ENCODE measurements at regions not wholly inside any gene's neighbourhood (a gene's known extent, or its start where the extent isn't known, plus 50 kb on each side); places are given as distances from the start of the nearest gene placed in this dataset.

DNA sequence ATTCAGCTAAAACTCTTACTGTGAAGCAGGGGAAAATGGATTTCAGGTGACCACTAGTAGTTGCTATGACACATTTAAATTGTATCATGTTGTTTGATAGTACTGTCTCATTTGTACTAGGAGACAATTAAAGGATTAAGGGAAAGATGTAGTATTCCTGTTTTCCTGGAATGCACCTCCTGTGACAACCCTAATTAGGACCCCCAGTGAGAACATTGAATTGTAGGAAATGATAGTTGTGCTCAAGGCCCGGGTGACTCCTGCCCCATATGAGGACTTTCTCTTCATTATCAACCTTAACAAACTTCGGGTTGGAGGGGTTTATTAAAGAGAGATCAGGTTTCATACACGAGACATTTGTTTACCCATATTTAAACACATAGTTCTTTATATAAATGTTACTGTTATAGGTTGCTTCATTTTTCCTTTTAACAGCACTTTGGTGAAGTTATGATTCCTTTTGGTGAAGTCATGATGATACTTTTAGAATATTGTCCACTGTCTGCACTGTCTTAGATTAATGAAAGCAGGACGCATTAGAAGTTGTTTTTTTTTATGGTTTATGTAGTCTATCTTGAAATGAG is 392.6 kb upstream of the NAALADL2 start:
- Histone ChIP-seq H3K9me3 (ENCODE audit: control insufficient read depth, low read length) (no peaks in the 10 kb centered on the region), H3K27me3 (ENCODE audit: control insufficient read depth in 1 of 2, insufficient read depth in 1 of 2, low read length in 2 of 2) (no peaks in the 10 kb centered on the region), H3K9ac (ENCODE audit: low read length) (no peak overlapping the region), H2BK12ac (ENCODE audit: low read length in 2 of 2) (no peak overlapping the region), H3K27ac (ENCODE audit: low read length, poor library complexity, severe bottlenecking) (no peak overlapping the region), H3K4me3 (ENCODE audit: insufficient read depth in 1 of 2, low read depth in 1 of 2, low read length in 2 of 2) (no peak overlapping the region), H2BK120ac (ENCODE audit: low read depth, low read length) (no peak overlapping the region), H3K18ac (ENCODE audit: low read depth in 1 of 2, low read length in 2 of 2) (peak overlapping the region in 1 of 2 experiments; percentile 12), H3K4ac (ENCODE audit: low read depth in 1 of 2, low read length in 2 of 2) (no peak overlapping the region), H4K8ac (ENCODE audit: low read length) (no peak overlapping the region), H2BK15ac (ENCODE audit: low read depth, poor library complexity, severe bottlenecking) (no peak overlapping the region), H3K4me1 (ENCODE audit: control insufficient read depth, insufficient read depth, low read depth, low read length) (no peaks in the 10 kb centered on the region), H3K36me3 (ENCODE audit: control insufficient read depth in 1 of 2, insufficient read depth in 2 of 2, low read depth in 1 of 2, low read length in 2 of 2) (no peaks in the 10 kb centered on the region), H2BK5ac (ENCODE audit: low read depth, low read length, poor library complexity, severe bottlenecking) (no peak overlapping the region), H3K14ac (ENCODE audit: low read length in 2 of 2) (no peak overlapping the region), H4K91ac (ENCODE audit: low read length) (no peak overlapping the region), H3K23ac (ENCODE audit: low read length in 2 of 2) (no peak overlapping the region), H2AK5ac (ENCODE audit: low read length, severe bottlenecking) (no peak overlapping the region), H3K79me1 (replicated peaks; ENCODE audit: low read length, poor library complexity, severe bottlenecking) (peaks cover 1% of the 10 kb centered on the region), H2AFZ (ENCODE audit: low read depth, low read length) (no peak overlapping the region), H3K4me2 (ENCODE audit: low read length, poor library complexity, severe bottlenecking) (no peak overlapping the region)
- 94% methylated on average over 2 of the region's 4 CpGs for WGBS
- DNase-seq, result no peak

DNA sequence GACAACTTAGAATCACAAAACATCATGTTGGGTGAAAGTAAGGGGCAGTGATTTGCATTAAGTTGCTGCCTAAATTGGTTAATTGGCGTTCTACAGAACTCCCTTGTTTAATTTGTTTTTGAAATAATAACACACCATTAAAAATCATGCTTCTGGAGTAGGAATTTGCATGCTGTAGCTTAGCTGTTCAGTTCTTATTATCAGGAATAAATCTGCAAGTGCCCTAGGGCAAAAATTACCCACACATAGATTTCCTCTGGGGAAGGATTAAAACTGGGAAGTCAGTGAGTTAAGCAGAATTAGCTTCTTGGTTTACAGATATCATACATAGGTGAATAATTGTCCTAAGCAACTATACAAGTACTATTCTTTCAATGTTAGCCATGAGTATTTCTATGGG is 381.6 kb upstream of the NAALADL2 start:
- H2BK5ac ChIP-seq (ENCODE audit: low read depth, low read length, poor library complexity, severe bottlenecking), result no peak overlapping the region
- no peak overlapping the region for H2BK120ac ChIP-seq (ENCODE audit: low read depth, low read length)

DNA sequence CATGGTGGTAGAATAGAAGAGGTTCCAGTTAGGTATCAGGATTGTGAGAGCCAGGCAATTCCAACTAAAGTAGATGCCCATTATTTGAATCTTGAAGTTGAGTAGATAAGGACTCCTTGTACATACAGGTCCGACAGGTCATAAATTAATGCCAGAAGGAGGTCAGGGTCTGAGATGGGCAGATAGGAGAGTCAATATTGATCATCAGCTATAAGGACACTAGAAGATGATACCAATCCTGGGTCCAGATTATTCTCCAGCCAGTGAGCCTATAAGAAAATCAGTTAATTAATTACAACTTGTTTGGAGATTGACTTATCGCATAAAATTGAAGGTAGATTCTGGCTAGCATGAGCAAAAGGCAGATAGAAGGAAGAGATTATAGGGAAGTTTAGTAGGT is 378.4 kb upstream of the NAALADL2 start:
- H2BK120ac ChIP-seq (ENCODE audit: low read depth, low read length), result no peak overlapping the region
- H2AFZ ChIP-seq (ENCODE audit: low read depth, low read length), result no peak overlapping the region
- H2AK5ac ChIP-seq (ENCODE audit: low read length, severe bottlenecking), result no peak overlapping the region
- no peak overlapping the region for H3K4me3 ChIP-seq (ENCODE audit: insufficient read depth in 1 of 2, low read depth in 1 of 2, low read length in 2 of 2)
- no peak overlapping the region for H3K4me2 ChIP-seq (ENCODE audit: low read length, poor library complexity, severe bottlenecking)
- no peaks in the 10 kb centered on the region for H3K4me1 ChIP-seq (ENCODE audit: control insufficient read depth, insufficient read depth, low read depth, low read length)
- no peak overlapping the region for H2BK5ac ChIP-seq (ENCODE audit: low read depth, low read length, poor library complexity, severe bottlenecking)
- no peak overlapping the region for H3K14ac ChIP-seq (ENCODE audit: low read length in 2 of 2)
- no peak for DNase-seq
- no peak overlapping the region for H3K27ac ChIP-seq (ENCODE audit: low read length, poor library complexity, severe bottlenecking)
- H3K9me3 ChIP-seq (ENCODE audit: control insufficient read depth, low read length), result no peaks in the 10 kb centered on the region
- no peak overlapping the region for H4K91ac ChIP-seq (ENCODE audit: low read length)
- WGBS, result 97% methylated on average over 2 of the region's 2 CpGs
- H3K23ac ChIP-seq (ENCODE audit: low read length in 2 of 2), result no peak overlapping the region
- H3K27me3 ChIP-seq (ENCODE audit: control insufficient read depth in 1 of 2, insufficient read depth in 1 of 2, low read length in 2 of 2), result no peaks in the 10 kb centered on the region
- no peak overlapping the region for H2BK15ac ChIP-seq (ENCODE audit: low read depth, poor library complexity, severe bottlenecking)
- H4K8ac ChIP-seq (ENCODE audit: low read length), result no peak overlapping the region
- no peak overlapping the region for H3K4ac ChIP-seq (ENCODE audit: low read depth in 1 of 2, low read length in 2 of 2)
- H2BK12ac ChIP-seq (ENCODE audit: low read length in 2 of 2), result no peak overlapping the region
- H3K36me3 ChIP-seq (ENCODE audit: control insufficient read depth in 1 of 2, insufficient read depth in 2 of 2, low read depth in 1 of 2, low read length in 2 of 2), result no peaks in the 10 kb centered on the region
- H3K79me1 ChIP-seq (replicated peaks; ENCODE audit: low read length, poor library complexity, severe bottlenecking), result no peaks in the 10 kb centered on the region
- no peak overlapping the region for H3K18ac ChIP-seq (ENCODE audit: low read depth in 1 of 2, low read length in 2 of 2)
- H3K9ac ChIP-seq (ENCODE audit: low read length), result no peak overlapping the region

More for the DNA sequence above, 381.6 kb upstream of the NAALADL2 start:
- DNase-seq, result no peak
- H3K79me1 ChIP-seq (replicated peaks; ENCODE audit: low read length, poor library complexity, severe bottlenecking), result no peaks in the 10 kb centered on the region
- H3K14ac ChIP-seq (ENCODE audit: low read length in 2 of 2), result no peak overlapping the region
- H3K23ac ChIP-seq (ENCODE audit: low read length in 2 of 2), result no peak overlapping the region
- H4K91ac ChIP-seq (ENCODE audit: low read length), result no peak overlapping the region
- H3K4me1 ChIP-seq (ENCODE audit: control insufficient read depth, insufficient read depth, low read depth, low read length), result no peaks in the 10 kb centered on the region
- no peaks in the 10 kb centered on the region for H3K27me3 ChIP-seq (ENCODE audit: control insufficient read depth in 1 of 2, insufficient read depth in 1 of 2, low read length in 2 of 2)
- no peak overlapping the region for H3K4me2 ChIP-seq (ENCODE audit: low read length, poor library complexity, severe bottlenecking)
- H2BK15ac ChIP-seq (ENCODE audit: low read depth, poor library complexity, severe bottlenecking), result no peak overlapping the region
- no peak overlapping the region for H2BK12ac ChIP-seq (ENCODE audit: low read length in 2 of 2)
- H3K4me3 ChIP-seq (ENCODE audit: insufficient read depth in 1 of 2, low read depth in 1 of 2, low read length in 2 of 2), result no peak overlapping the region
- H3K36me3 ChIP-seq (ENCODE audit: control insufficient read depth in 1 of 2, insufficient read depth in 2 of 2, low read depth in 1 of 2, low read length in 2 of 2), result no peaks in the 10 kb centered on the region
- H3K4ac ChIP-seq (ENCODE audit: low read depth in 1 of 2, low read length in 2 of 2), result no peak overlapping the region
- no peak overlapping the region for H3K9ac ChIP-seq (ENCODE audit: low read length)
- no peak overlapping the region for H2AK5ac ChIP-seq (ENCODE audit: low read length, severe bottlenecking)
- H3K27ac ChIP-seq (ENCODE audit: low read length, poor library complexity, severe bottlenecking), result no peak overlapping the region
- no peak overlapping the region for H4K8ac ChIP-seq (ENCODE audit: low read length)
- H2AFZ ChIP-seq (ENCODE audit: low read depth, low read length), result no peak overlapping the region
- no peaks in the 10 kb centered on the region for H3K9me3 ChIP-seq (ENCODE audit: control insufficient read depth, low read length)
- no peak overlapping the region for H3K18ac ChIP-seq (ENCODE audit: low read depth in 1 of 2, low read length in 2 of 2)
- WGBS, result no CpG with 5 or more reads among the region's 1 CpG

DNA sequence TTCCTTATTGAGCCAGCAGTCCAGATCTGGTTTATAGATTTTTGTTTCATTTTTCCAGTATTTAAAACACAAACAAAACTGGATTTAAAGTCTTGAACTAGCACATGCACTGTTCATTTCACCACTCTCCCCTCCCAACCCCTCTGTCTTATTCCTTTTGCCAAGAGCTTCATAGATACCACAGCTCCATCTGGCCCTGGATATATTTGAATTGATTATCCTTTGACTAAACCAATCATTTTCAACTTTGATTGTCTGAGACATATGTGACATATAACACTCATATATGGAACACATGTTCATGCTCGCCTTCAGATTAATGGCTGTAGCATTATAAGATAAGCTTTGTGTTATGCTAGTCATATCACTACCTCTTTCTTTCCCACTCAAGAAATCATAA is 376.6 kb upstream of the NAALADL2 start:
- Histone ChIP-seq H2AK5ac (ENCODE audit: low read length, severe bottlenecking) (no peak overlapping the region), H3K4me3 (ENCODE audit: insufficient read depth in 1 of 2, low read depth in 1 of 2, low read length in 2 of 2) (no peak overlapping the region), H2BK12ac (ENCODE audit: low read length in 2 of 2) (no peak overlapping the region), H4K8ac (ENCODE audit: low read length) (no peak overlapping the region), H3K18ac (ENCODE audit: low read depth in 1 of 2, low read length in 2 of 2) (no peak overlapping the region), H4K91ac (ENCODE audit: low read length) (no peak overlapping the region), H2BK120ac (ENCODE audit: low read depth, low read length) (no peak overlapping the region), H3K27ac (ENCODE audit: low read length, poor library complexity, severe bottlenecking) (no peak overlapping the region), H3K9me3 (ENCODE audit: control insufficient read depth, low read length) (no peaks in the 10 kb centered on the region), H2AFZ (ENCODE audit: low read depth, low read length) (no peak overlapping the region), H3K14ac (ENCODE audit: low read length in 2 of 2) (no peak overlapping the region), H3K4me1 (ENCODE audit: control insufficient read depth, insufficient read depth, low read depth, low read length) (no peaks in the 10 kb centered on the region), H3K4ac (ENCODE audit: low read depth in 1 of 2, low read length in 2 of 2) (no peak overlapping the region), H3K79me1 (replicated peaks; ENCODE audit: low read length, poor library complexity, severe bottlenecking) (no peaks in the 10 kb centered on the region), H3K23ac (ENCODE audit: low read length in 2 of 2) (no peak overlapping the region), H2BK15ac (ENCODE audit: low read depth, poor library complexity, severe bottlenecking) (no peak overlapping the region), H3K36me3 (ENCODE audit: control insufficient read depth in 1 of 2, insufficient read depth in 2 of 2, low read depth in 1 of 2, low read length in 2 of 2) (no peaks in the 10 kb centered on the region), H2BK5ac (ENCODE audit: low read depth, low read length, poor library complexity, severe bottlenecking) (no peak overlapping the region), H3K9ac (ENCODE audit: low read length) (no peak overlapping the region), H3K4me2 (ENCODE audit: low read length, poor library complexity, severe bottlenecking) (no peak overlapping the region), H3K27me3 (ENCODE audit: control insufficient read depth in 1 of 2, insufficient read depth in 1 of 2, low read length in 2 of 2) (no peaks in the 10 kb centered on the region)
- WGBS, result no CpG with 5 or more reads among the region's 1 CpG
- DNase-seq, result no peak

Data from mesenchymal stem cell (in vitro differentiated cells and primary cell).